ENCODE measurements at regions not wholly inside any gene's neighbourhood (a gene's known extent, or its start where the extent isn't known, plus 50 kb on each side); places are given as distances from the start of the nearest gene placed in this dataset.

- no peak for DNase-seq (ENCODE audit: low read depth, low spot score)
- H3K4me3 ChIP-seq (ENCODE audit: low read length) = no peak overlapping the region
Measured at GRCh38 chr9:14412775-14413174, 98.8 kb upstream of the NFIB start.

- no peak overlapping the region for H3K4me3 ChIP-seq (ENCODE audit: low read length)
- no peak for DNase-seq (ENCODE audit: low read depth, low spot score)
Measured at GRCh38 chr9:14406463-14406862, 92.5 kb upstream of the NFIB start.

- no peak for DNase-seq (ENCODE audit: low read depth, low spot score)
Measured at GRCh38 chr9:14405176-14405706, 91.3 kb upstream of the NFIB start.

DNA sequence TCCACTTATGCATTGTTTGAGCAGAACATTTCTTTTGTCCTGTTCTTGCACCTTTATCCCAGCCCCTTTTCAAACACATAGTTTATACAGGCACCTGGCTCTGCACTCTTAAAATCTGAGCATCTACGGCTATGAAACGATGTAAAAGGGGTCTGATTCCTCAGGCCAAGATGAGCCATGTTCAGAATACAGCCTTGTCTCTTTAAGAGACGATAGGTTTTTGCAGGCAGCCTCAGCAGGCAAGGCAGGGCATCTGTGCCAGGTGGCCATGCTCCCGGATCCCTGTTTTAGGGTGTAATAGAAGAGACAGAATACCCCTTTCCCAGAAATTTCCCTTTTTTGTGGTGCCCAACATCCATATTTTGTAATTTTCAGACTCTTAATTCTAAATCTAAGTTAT, 89.1 kb upstream of the NFIB start:
- H3K4me3 ChIP-seq (ENCODE audit: low read length) = no peak overlapping the region
- no peak for DNase-seq (ENCODE audit: low read depth, low spot score)

More at GRCh38 chr9:14405176-14405706, 91.3 kb upstream of the NFIB start:
- no peak overlapping the region for H3K4me3 ChIP-seq (ENCODE audit: low read length)

DNA sequence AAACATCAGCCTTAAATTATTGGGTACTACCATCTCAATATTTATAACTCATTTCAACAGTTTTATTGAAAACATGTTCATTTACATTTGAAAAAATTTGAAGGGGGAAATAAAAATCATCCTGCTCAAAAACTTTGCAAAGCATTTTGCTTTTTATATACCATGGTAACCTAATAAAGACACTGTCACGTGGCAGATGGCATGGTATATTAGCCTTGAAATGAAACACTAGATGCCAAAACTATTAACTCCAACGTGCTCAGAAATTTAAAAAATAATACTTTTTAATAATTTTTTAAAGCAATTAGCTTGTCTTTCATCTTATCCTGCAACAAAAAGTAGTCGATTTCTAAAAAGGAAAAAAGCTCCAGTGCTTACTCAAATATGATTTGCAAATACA, 88.6 kb upstream of the NFIB start:
- DNase-seq (ENCODE audit: low read depth, low spot score) = no peak
- no peak overlapping the region for H3K4me3 ChIP-seq (ENCODE audit: low read length)

- no peak overlapping the region for H3K4me3 ChIP-seq (ENCODE audit: low read length)
- no peak for DNase-seq (ENCODE audit: low read depth, low spot score)
Measured at GRCh38 chr9:14401911-14402310, 88.0 kb upstream of the NFIB start.

GRCh38 chr9:14400658-14400995, 86.7 kb upstream of the NFIB start:
- H3K4me3 ChIP-seq (ENCODE audit: low read length) = no peak overlapping the region
- DNase-seq (ENCODE audit: low read depth, low spot score) = no peak

- no peak overlapping the region for H3K4me3 ChIP-seq (ENCODE audit: low read length)
- no peak for DNase-seq (ENCODE audit: low read depth, low spot score)
Measured at GRCh38 chr9:14399756-14400657, 86.1 kb upstream of the NFIB start.

- no peak for DNase-seq (ENCODE audit: low read depth, low spot score)
- H3K4me3 ChIP-seq (ENCODE audit: low read length) = no peak overlapping the region
Measured at GRCh38 chr9:14398473-14398872, 84.5 kb upstream of the NFIB start.

- no peak for DNase-seq (ENCODE audit: low read depth, low spot score)
- H3K4me3 ChIP-seq (ENCODE audit: low read length) = no peak overlapping the region
Measured at GRCh38 chr9:14396171-14396570, 82.2 kb upstream of the NFIB start.

DNA sequence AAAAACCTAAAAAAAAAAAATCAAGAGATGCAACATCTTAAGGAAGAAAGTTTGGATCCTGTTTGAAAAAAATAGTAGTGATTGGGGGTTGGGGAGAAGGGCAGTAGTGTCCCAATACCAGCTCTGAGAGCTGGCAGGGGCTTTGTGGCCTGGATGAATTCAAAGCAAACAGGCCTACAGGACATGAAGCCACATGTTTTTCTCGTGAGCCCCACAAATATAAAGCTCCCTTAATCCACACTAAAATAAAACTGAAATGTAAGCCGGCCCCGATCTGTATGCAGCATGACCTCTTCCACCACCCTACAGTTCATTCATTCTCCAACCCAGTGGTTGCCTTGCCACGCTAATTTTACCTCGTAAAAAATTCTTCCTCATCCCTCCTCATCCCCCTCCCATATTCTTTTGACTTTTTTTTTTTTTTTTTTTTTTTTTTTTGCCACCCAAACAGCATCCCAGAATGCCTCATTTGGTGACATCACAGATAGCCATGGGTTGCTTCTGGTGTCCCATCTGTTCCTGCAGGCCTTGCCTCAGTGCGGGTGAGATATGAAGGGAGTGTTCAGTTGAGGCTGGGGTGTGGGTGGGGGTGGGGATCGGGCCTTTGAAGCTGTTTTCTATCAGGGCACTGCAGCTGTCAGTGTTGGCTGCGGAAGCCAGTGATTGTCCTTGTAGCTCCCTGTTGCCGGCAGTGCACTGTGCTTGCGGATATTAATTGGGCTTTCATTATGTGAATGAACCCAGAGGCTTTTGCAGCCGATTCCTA, 81.6 kb upstream of the NFIB start:
- H3K4me3 ChIP-seq (ENCODE audit: low read length) = no peak overlapping the region
- no peak for DNase-seq (ENCODE audit: low read depth, low spot score)

DNA sequence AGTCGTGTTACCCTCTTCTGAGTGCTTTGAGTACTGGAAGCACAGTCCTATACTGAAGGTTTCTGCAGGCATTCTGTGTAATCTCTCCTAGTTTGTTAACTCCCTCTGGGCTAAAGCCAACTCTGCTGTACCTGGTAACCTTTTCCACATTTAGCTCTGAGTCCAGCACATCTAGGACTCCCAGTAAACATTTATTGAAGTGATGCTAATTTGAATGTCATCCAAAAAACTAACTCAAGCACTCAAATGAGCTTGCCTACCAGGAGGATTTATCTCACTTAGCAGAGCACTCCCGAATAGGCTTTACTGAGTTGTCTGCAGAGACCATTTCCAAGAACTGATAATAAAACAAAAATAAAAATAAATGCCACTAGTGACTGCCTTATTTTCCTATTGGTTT, 79.5 kb upstream of the NFIB start:
- no peak overlapping the region for H3K4me3 ChIP-seq (ENCODE audit: low read length)
- no peak for DNase-seq (ENCODE audit: low read depth, low spot score)

DNA sequence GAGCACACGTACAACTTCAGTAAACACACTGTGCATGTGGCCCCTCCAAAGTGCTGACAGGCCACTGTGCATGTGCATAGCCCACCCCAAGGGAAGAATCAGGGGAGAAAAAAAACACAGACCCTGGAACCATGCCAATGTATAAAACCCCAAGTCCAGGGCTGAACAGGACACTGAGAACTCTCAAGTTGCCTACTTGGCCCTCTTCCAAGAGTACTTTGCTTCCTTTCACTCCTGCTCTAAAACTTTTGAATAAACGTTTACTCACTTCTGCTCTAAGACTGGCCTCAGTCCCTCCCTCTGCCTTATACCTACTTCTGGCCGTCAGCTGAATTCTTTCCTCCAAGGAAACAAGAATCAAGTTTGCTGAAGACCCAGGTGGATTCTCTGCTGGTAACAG, 77.7 kb upstream of the NFIB start:
- no peak for DNase-seq (ENCODE audit: low read depth, low spot score)
- H3K4me3 ChIP-seq (ENCODE audit: low read length) = no peak overlapping the region

DNA sequence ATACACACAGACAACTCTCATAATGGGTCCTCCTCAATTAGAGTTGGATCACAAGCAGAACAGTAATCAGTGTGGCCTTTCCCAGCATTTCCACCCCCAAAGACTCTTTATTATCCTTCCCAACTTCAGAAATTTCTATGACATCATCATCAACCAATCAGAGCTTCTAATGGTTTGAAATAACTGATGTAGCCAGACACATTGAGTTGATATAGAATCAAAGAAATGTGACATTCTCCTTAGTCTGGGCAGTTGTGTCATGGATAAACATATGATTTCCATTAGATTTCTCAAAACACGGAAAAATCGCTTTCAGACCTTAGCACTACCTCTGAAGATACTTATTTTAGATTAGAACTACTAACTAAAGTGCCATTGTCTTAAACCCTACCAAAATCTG, 75.7 kb upstream of the NFIB start:
- DNase-seq (ENCODE audit: low read depth, low spot score) = no peak
- H3K4me3 ChIP-seq (ENCODE audit: low read length) = no peak overlapping the region

DNA sequence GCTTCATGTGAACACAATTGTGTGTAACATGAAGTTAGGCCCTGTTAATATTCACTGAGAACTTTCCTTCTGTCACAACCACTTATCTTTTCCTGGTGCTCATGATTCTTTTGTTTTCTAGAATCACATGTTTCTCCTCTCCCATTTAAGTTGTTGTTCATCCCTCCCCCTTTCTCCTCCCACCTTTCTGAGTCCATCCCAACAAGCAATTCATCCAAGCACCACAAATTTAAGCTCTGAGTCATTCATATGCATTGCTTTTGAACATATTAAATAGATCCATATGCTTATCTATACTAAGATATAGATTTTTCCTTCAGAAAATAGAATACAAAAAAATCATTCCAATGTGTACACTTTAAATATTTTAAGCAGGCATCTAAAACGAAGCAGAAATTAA, 75.2 kb upstream of the NFIB start:
- no peak for DNase-seq (ENCODE audit: low read depth, low spot score)

GRCh38 chr9:14383773-14384172, 69.8 kb upstream of the NFIB start:
- no peak overlapping the region for H3K4me3 ChIP-seq (ENCODE audit: low read length)
- DNase-seq (ENCODE audit: low read depth, low spot score) = no peak

More for the DNA sequence above, 75.2 kb upstream of the NFIB start:
- H3K4me3 ChIP-seq (ENCODE audit: low read length) = no peak overlapping the region

DNA sequence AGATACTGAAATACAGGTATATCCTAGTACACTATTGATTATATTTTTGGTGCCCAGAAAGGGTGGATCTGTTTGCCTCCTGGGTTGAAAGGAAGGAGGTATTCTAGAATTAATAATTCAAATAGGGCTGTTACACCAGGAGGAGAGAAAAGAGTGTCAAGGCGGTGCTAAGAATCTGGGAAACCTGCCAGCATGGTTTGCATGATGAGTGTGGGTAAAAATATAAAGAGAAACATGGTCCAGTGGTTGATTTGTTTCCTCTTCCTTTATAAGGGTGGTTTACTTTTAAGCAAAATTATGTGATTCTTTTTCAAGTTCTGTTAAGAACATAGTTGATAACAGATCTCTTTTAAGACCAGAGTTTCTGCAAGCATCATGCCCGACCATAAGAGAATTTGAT, 69.4 kb upstream of the NFIB start:
- DNase-seq (ENCODE audit: low read depth, low spot score) = peak; percentile 54
- no peak overlapping the region for H3K4me3 ChIP-seq (ENCODE audit: low read length)

DNA sequence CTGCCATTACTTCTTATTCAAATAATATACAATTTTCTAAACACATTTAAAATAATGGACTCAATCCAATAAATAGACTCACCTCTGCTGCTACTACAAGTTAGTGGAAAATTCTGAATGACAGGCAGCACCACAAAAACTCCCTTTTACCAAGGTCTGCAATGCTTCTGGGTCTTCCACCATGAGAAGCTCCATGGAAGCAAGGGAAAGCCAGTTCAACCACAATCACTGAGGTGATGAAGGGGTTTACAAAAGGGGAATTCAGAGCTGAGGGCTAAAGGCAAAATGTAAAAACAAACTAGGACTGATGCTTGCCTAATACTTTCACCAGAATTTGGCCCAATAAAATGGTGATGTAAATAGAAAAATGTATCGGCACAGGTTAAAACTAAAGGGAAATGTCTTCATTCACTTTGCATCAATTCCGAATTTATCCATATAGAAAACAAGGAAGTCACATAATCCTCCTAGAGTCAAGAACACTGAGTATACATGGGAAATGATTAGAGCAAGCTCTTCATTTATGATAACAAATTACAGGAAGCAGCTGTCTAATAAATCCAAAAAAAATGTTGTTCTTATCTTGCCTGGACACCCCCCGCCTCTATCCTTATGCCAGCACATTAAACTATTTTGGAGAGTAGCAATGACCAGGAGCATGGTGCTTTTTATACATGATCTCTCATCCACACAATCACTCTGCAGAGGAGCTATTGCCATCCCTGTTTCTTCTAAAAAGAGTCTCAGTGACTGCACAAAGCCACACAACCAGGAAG, 66.3 kb upstream of the NFIB start:
- DNase-seq (ENCODE audit: low read depth, low spot score) = no peak

GRCh38 chr9:14379280-14379679, 65.3 kb upstream of the NFIB start:
- DNase-seq (ENCODE audit: low read depth, low spot score) = no peak
- no peak overlapping the region for H3K4me3 ChIP-seq (ENCODE audit: low read length)

More for the DNA sequence above, 66.3 kb upstream of the NFIB start:
- H3K4me3 ChIP-seq (ENCODE audit: low read length) = no peak overlapping the region

GRCh38 chr9:14373706-14374105, 59.8 kb upstream of the NFIB start:
- H3K4me3 ChIP-seq (ENCODE audit: low read length) = no peak overlapping the region
- DNase-seq (ENCODE audit: low read depth, low spot score) = no peak

All from Jurkat, Clone E6-1 (cell line).